ENCODE measurements at regions not wholly inside any gene's neighbourhood (a gene's known extent, or its start where the extent isn't known, plus 50 kb on each side); places are given as distances from the start of the nearest gene placed in this dataset.
"Not testable (repeated sequence)": the region's sequence is repeated elsewhere in the genome, so short reads cannot be mapped to it uniquely, and the experiment has no call there.

- DNase-seq, result peak; percentile 84
These were observed 737.6 kb downstream of the PLA2G4A start for GRCh38 chr1:187566354-187566753.

- DNase-seq, result no peak
These were observed 739.3 kb downstream of the PLA2G4A start for GRCh38 chr1:187568067-187568466.

GRCh38 chr1:187570166-187570565 is 741.4 kb downstream of the PLA2G4A start:
- peak; percentile 64 for DNase-seq

GRCh38 chr1:187577610-187578009 is 748.9 kb downstream of the PLA2G4A start:
- DNase-seq, result no peak

- no peak for DNase-seq
These were observed 760.2 kb downstream of the PLA2G4A start for GRCh38 chr1:187588917-187589316.

GRCh38 chr1:187605736-187606135 is 777.0 kb downstream of the PLA2G4A start:
- DNase-seq, result no peak

- DNase-seq, result not testable (repeated sequence)
These were observed 787.3 kb downstream of the PLA2G4A start for GRCh38 chr1:187615853-187616735.

- DNase-seq, result not testable (repeated sequence)
These were observed 788.1 kb downstream of the PLA2G4A start for GRCh38 chr1:187616830-187617229.

- no peak for DNase-seq
These were observed 789.0 kb downstream of the PLA2G4A start for GRCh38 chr1:187617776-187618175.

- no peak for DNase-seq
These were observed 790.4 kb downstream of the PLA2G4A start for GRCh38 chr1:187619175-187619574.

- DNase-seq, result peak; percentile 95
These were observed 793.2 kb downstream of the PLA2G4A start for GRCh38 chr1:187621951-187622350.

GRCh38 chr1:187622545-187622944 is 793.8 kb downstream of the PLA2G4A start:
- no peak for DNase-seq

- DNase-seq, result no peak
These were observed 796.2 kb downstream of the PLA2G4A start for GRCh38 chr1:187624812-187625545.

- DNase-seq, result peak; percentile 35
These were observed 797.3 kb downstream of the PLA2G4A start for GRCh38 chr1:187626056-187626455.

- no peak for DNase-seq
These were observed 798.8 kb downstream of the PLA2G4A start for GRCh38 chr1:187627516-187627915.

- DNase-seq, result peak; percentile 16
These were observed 800.3 kb downstream of the PLA2G4A start for GRCh38 chr1:187629075-187629474.

- DNase-seq, result no peak
These were observed 802.1 kb downstream of the PLA2G4A start for GRCh38 chr1:187630653-187631380.

GRCh38 chr1:187631381-187631675 is 802.6 kb downstream of the PLA2G4A start:
- DNase-seq, result no peak

GRCh38 chr1:187631984-187632383 is 803.2 kb downstream of the PLA2G4A start:
- no peak for DNase-seq

- DNase-seq, result no peak
These were observed 806.2 kb downstream of the PLA2G4A start for GRCh38 chr1:187634940-187635339.

- no peak for DNase-seq
These were observed 810.1 kb downstream of the PLA2G4A start for GRCh38 chr1:187638733-187639434.

- no peak for DNase-seq
These were observed 812.3 kb downstream of the PLA2G4A start for GRCh38 chr1:187641015-187641414.

GRCh38 chr1:187641463-187641862 is 812.7 kb downstream of the PLA2G4A start:
- no peak for DNase-seq
